ENCODE measurements at regions not wholly inside any gene's neighbourhood (a gene's known extent, or its start where the extent isn't known, plus 50 kb on each side); places are given as distances from the start of the nearest gene placed in this dataset.

- TF ChIP-seq CTCF (conservative IDR thresholded peaks at IDR 0.05; ENCODE audit: low read depth, low read length) (no peak), EZH2 (IDR thresholded peaks at IDR 0.05; ENCODE audit: borderline replicate concordance, low read depth, low read length, poor library complexity, severe bottlenecking) (no peak)
These were observed 175.2 kb upstream of the TET2 start for GRCh38 chr4:104971462-104971861.
